SIG-M5 treated with dmso at 0.1 percent for 504 hours (cell line): ENCODE measurements at regions not wholly inside any gene's neighbourhood (a gene's known extent, or its start where the extent isn't known, plus 50 kb on each side); places are given as distances from the start of the nearest gene placed in this dataset.

ENCODE experiments used
- DNase-seq: peaks from one replicate; lab custom pipeline; 2025; ENCODE audit not compliant: unreplicated experiment; lab: John Stamatoyannopoulos, UW

GRCh38 chr5:77157732-77158532 is 52.5 kb upstream of the PDE8B start:
- DNase-seq = no peak

DNA sequence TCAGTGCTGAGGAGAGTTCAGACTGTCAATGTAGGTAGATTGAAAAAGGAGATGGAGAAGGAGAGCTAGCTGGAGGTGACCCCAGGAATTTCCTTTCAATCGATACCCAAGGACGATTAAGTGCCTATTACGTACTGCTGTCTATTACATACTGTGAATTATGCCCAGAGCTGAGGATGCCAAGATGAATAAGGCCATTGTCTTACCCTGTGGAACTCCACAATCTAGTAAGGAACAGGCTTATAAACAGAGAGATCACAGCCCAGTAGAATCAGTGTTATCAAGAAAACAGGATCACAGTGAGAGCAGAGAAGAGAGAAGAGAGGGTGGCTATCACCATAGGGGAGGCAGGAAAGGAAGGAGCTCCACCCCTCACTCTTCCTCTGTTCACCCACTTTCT is 54.1 kb upstream of the PDE8B start:
- DNase-seq = no peak

DNA sequence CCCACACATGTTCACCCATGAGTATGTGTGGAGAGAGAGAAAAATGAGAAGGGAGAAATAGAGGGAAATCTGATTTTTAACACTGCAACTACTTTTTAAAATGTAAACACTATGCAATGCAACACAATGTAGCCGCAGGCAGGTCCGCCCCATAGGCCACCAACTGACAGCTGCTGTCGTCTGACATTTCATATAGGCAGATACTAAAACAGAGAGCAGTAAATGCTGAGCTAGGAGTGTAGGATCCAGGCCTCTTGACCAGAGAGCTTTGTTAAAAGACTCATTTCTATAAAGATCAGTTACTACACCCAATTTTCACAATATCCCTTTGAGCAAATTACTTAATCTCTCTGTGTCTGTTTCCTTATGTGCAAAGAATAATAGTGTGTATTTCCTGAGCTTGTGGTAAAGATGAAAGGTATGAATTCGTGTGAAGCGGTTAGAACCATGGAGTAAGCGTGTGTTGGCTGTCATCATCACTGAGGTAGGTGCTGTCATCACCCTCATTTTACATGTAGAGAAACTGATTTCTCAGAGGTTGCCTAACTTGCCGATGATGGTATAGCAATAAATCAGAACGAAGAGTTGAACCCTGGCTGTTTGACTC is 55.2 kb upstream of the PDE8B start:
- DNase-seq = no peak

- no peak for DNase-seq
Observed at GRCh38 chr5:77152441-77152840, 58.0 kb upstream of the PDE8B start.

GRCh38 chr5:77151501-77151900 is 59.0 kb upstream of the PDE8B start:
- no peak for DNase-seq

GRCh38 chr5:77146896-77147295 is 59.8 kb upstream of the ZBED3 start:
- peak; percentile 35 for DNase-seq

- DNase-seq = no peak
Observed at GRCh38 chr5:77145666-77146065, 58.6 kb upstream of the ZBED3 start.

GRCh38 chr5:77144837-77145139 is 57.7 kb upstream of the ZBED3 start:
- no peak for DNase-seq

- DNase-seq = peak; percentile 73
Observed at GRCh38 chr5:77143998-77144836, 57.1 kb upstream of the ZBED3 start.

DNA sequence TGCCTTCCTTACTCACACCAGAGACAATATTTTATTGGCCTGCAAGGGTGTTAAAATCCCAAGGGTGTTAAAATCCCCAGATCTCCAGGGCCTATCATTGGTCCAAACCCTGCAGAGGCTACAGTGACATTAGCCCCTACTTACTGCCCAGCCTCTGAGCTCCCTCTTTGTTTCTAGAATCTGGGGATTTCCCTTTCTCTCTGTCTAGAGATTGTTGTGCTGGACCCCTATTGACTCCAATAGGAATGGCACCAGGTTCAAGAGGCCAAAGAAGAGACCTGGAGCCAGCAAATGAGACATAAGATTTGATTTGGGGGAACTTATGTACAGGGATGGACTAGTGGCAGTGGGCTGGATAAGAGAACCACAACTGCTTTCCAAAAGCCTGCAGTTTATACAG is 53.3 kb upstream of the ZBED3 start:
- DNase-seq = no peak

GRCh38 chr5:77139001-77139400 is 51.9 kb upstream of the ZBED3 start:
- DNase-seq = peak; percentile 5
